NCI-H82 treated with DMSO at 0.1 percent for 48 hours (cell line): ENCODE measurements at regions not wholly inside any gene's neighbourhood (a gene's known extent, or its start where the extent isn't known, plus 50 kb on each side); places are given as distances from the start of the nearest gene placed in this dataset.
"Not testable (repeated sequence)": the region's sequence is repeated elsewhere in the genome, so short reads cannot be mapped to it uniquely, and the experiment has no call there.

ENCODE experiments used
- DNase-seq: peaks from one replicate; lab custom pipeline; 2025; ENCODE audit not compliant: unreplicated experiment; lab: John Stamatoyannopoulos, UW

DNA sequence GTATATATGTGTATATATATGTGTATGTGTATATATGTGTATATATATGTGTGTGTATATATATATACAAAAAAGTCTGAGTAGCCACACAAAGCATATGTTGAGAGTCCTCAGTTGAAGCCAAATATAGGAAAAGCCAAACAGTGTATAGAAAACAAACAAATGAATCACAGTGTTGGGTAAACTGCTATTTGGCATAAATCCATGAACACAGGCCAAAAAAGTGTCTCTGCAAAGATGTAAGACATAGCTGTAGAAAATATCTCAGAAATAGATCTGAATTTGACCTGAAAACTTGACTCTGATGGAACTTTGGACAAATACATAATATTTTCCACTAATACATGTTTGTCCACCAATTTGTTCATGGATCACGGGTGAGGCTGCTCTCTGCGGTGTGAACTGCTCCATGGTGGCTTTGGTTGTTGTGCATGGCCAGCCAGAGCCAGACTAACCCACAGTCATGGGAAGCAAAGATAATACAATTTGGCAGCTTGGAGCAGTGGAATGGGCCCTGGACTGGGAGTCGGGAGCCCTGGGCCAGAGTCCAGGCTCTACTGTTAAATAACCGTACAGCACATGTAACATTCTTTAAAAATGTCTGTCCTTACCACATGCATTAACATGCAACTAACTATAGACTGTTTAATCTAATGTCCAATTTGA is 76.9 kb upstream of the EED start:
- no peak for DNase-seq

DNA sequence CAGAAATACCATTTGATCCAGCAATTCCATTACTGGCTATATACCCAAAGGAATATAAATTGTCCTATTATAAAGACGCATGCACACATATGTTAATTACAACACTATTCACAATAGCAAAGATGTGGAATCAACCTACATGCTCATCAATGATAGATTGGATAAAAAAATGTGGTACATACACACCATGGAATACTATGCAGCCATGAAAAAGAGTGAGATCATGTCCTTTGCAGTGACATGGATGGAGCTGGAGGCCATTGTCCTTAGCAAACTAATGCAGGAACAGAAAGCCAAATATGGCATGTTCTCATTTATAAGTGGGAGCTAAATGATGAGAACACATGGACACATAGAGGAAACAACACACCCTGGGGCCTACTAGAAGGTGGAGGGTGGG is 78.3 kb upstream of the EED start:
- not testable (repeated sequence) for DNase-seq

DNA sequence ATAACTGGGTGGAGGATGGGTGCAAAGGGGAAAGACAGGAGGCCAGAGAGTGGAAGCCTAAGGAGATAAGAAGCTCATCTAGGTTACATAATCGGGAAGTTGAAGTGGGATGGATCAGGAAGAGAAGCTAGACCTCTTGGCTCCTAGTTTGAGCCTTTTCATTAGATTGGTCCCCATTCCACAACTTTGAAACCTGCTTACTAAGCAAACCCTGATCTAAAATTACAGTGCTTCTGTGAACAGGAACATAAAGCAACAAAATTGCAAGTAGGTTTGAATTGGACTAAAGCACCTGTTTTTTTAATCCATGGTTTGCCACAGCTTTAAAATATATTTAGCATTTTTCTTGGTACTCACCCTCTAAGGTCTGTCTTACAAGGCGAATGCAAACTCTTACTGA is 80.4 kb upstream of the EED start:
- no peak for DNase-seq

DNA sequence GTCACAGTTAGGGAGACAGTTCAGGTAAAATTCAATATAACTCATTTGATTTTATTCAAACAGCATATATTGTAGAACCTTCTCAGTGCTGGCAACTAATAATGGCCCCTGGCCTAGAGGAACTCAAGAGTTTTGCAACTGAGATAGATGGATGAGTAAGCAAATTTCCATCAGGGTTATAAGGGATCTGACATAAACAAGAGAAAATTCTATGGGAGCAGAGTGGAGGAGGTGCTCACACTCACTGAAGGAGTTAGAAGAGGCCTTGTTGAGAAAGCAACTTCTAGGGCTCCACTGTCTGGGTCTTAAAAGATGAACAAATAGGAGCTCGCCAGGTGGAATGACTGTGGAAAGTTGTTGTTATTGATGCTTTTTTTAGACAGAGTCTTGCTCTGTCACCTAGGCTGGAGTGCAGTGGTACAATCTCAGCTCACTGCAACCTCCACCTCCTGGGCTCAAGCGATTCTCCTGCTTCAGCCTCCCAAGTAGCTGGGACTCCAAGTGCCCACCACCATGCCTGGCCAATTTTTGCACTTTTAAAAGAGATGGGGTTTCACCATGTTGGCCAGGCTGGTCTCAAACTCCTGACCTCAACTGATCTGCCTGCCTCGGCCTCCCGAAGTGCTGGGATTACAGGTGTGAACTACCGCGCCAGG is 81.2 kb upstream of the EED start:
- not testable (repeated sequence) for DNase-seq

DNA sequence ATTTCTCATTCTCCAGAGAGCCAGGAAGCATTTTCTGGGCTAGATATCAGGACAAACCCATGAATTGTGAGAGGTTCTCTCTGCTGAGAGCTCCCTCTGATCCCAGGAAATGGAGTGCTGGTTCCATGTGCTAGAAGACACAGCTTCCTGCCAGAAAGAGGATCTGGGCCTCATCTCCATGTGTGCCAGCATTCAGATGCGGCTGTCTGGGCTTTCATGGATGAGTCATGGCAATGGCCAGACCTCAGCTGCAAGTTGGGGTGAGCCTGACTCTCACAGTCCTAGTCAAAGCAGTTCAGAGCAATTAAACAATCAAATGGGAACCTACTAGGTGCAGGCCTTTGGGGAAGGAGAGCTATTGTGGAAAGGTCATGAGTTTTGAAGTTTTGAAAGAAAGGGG is 82.3 kb upstream of the EED start:
- DNase-seq = no peak

DNA sequence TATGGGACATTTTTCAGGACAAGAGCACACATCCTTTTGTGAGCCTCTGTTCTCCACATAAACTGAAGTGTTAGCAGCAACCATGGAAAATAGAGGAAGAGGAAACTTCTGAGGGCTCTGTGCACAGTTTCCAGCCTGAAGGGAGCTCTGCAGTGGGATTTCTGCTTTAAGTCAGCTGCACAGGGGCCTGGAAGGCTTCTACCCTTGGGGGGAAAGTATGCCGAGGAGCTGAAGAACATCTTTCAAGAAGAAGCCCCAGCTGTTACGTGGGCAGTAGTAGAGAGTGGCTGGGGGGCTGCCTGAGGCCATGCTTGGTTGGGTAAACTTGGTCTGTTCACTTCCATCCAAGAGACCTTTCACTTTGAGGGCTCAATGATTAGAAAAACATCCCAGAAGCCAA is 82.7 kb upstream of the EED start:
- no peak for DNase-seq

DNA sequence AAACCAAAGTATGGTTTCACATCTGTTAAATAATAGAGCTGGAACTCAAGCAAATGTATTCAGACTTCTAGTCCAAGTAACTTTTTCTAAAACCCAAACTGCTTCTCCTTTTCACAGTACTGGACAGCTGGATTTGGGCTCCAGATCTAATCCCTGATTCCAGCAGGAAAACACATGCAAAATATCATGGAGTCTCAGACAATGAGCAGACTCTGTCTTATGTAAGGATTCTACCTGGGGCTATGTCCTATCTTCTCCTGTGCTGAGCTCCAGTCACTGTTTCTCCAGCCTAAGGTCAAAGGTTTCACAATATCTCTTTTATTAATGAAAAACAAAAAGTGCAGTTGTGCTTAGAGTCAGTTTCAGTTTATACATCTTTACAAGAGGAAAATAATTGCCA is 83.2 kb upstream of the EED start:
- no peak for DNase-seq

DNA sequence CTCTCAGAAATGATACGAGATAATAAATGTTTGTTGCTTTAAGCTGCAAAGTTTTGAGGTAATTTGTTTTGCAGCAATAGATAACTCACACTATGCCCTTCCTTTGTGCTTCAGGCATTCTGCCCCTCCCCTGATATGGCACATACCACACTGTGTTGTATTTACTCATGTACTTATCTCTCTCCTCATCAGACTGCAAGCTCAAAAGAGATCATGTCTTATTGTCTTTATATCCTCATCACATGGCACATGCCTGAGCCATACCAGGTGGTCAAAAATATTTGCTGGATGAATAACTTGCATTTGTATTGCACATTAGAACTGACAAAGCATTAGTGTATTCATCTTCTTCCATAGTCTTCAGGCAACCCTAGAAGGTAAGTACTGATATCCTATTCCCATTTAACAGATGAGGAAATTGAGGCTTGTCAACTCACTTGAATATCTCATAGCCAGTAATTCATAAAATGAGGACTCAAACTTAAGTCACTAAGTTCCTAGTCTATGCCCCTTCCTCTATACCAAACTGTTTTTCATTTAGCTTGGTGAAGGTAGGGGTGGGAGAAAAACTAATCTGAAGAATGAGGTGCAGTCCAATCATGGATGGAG is 83.9 kb upstream of the EED start:
- DNase-seq = no peak

DNA sequence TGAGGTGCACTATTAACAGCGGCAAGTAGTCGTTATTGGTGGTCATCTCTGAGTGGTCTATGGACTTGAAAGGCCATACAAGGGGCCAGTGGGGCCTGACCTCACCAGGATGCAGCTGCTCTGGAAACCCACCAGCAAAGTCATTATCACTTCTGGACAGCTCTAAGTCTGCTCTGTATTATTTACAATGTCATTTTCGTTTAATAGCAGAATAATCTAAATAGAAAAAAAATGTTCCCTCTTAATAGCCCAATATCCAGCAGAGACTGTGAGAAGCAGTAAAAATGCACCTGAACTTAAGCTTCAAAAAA is 85.0 kb upstream of the EED start:
- DNase-seq = no peak

DNA sequence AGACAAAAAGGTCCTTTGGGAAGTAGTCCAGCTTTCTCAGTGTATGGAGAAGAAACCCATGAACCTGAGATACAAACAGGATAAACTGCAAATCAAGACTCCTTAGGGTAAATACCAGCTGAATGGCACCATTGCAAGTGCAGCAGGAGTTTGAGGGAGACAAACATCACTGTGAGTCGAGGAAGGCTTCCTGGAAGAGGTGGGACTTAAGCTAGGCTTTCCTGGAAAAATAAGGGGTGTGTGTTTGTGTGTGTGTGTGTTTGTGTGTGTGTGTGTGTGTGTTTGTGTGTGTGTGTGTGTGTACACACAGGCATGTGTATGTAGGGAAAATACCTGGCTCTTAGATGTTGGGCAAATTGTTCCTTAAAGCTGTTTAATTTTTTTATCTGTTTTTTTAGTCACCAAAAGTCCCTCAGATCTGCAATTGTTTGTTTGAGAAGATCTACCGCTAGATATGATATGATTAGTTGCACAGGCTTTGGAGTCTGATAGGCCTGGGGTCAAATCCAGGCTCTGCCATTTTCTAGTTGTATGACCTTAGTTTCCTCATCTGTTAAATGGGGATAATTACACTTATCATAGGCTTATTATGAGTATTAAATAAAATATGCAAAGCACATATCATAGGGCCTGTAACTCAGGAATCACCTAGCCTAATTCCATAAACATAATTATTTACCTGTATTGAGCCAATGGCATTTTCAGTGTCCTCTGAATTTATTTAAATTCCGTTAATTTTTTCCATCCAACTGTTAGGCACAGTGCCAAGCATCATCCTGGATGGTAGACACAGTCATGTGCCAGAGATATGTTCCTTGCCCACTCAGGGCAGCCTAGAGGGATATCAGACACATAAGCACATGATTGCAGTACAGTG is 85.6 kb upstream of the EED start:
- no peak for DNase-seq

DNA sequence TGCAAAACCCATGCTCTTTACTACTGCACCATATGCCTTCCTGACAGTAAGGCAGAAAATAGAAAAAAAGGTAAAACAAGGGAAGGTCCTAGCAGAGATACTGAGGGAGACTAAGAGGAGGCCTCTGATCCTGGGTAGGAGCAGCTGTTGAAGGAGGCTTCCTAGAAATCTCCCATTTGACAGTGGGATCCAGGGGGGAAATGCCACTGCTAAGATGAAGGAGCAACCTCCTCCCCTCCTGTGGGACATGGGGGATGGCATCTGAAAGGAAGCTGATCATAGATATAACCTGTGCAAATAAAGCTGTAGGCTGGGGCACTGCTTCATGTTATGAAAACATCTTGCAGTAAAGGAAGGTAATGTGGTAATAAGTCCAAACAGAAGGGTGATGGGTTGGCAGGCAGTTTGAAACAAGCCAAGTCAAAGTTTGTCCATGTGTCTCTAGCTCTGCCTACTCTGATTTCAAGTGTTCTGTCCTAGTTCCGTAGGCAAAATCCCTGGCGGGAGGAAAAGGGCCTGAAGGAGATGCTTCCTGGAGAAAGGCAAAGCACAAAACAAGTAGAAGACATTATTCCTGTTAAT is 86.7 kb upstream of the EED start:
- DNase-seq = no peak

DNA sequence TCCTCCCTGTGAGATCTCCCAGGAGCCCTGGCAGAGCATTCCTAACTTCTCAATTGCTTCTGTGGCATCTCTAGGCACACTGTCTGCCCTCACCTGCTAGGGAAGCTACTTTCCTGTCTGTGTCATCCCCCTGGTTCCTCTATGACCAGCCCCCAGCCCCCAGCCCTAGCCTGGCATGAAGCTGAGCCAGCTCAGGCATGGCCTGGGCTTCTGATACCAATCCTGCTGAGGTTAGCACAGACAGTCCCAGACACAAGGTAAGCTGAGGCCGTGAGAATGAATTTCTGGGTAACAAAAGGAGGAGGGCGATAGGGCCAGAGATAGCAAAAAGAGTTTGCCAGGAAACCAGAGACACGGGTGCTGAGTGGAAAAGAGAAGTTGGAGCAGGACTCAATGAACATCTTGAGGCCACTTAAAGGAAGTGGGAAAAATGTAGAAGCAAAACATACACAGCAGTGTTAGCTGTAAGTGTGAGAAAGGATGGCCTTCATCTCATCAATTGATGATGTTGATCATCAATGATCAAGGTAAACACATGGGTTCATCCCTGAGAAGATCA is 87.6 kb upstream of the PICALM start:
- no peak for DNase-seq

DNA sequence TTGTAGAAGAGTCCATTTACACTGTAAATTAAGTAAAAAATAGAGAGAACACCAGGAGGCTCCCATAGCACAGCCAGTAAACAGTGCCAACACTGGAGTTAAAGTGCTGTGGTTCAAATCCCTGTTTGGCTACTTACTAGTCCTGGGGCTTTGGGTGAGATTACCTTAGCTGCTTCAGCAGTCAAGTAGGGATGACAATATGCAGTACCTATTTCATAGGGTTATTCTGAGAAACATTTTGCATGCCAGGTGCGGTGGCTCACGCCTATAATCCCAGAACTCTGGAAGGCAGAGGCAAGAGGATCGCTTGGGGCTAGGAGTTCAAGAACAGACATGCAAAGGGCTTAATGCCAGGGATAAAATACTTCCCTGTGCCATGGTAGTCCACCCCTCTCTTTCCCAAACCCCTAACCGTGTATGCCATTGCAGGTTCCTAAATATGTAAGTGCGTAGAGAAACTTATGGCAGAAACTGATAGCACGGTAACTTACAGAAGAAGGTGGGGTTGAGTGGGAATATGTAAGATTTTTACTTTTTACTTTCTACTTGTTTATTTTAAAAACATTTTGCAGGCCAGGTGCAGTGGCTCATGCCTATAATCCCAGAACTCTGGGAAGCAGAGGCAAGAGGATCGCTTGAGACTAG is 86.4 kb upstream of the PICALM start:
- DNase-seq = no peak

DNA sequence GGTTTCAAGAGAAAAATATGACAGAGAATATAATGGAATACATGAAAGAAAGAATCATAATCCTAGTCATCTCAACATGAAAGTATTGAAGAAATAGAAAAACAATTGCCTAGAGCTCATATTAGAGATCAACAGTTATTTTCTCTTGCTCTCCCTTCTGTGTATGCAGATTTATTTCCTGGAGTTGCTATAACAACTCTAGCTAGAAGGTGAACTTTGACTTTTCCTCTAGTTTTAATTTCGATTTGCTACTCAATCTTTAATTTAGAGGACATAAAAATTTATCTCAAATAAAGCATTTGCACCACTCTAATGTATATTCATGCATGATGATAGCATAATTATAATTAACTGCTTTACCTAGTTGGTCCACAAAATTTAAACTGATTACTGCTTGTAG is 84.6 kb upstream of the PICALM start:
- DNase-seq = no peak

DNA sequence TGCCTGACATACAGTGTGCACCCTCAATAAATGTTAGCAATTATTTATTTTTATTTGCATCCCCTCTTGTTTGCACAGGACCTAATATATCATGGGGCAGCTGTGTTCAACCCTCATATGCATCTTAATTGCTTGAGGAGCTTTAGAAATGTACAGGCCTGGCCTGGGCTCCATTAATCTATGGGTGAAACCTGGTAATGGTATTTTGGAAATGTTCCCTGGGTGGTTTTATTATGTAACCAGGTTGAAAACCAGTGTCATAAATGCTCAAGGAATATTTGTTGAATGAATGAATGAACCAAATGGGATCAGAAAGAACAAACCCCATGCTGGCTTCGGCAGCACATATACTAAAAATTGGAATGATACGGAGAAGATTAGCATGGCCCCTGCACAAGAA is 84.0 kb upstream of the PICALM start:
- no peak for DNase-seq

DNA sequence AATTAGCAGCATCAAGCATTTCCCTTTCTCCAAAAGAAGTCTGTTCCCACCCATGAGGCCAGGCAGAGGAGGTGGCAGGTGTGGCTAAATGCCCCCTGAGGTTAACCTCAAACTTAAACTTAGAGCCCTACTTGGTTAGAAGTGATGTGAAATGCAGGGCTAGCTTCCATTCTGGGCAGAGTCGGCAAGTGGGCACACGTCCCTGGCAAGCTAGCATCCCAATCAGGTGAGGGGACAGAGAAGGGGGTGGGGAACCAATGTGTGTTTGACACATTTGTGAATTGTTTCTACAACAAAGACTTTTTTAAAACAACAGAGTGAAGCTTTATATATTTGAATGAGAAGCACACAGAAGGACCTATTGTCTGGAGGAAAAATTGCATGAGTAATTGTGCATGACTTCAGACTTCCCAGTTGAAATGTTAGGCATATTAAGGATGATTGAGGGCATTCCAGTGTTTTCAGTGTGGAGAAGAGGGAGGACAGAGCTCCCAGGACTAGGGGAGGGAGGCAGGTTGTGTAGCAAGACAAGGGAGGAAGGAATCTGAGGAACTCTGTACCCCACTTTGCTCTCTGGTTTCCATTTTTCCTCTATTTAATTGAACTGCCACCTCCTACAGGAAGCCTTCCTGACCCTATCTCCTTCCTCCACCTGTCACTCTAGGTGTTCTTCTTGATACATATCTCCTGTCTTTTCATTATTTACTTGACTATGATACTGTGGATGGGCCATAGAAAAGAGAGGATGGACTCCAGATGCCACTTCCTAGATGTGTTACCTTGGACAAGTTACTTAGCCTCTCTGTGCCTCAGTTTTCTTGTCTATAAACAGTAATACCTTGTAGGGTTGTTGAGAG is 83.3 kb upstream of the PICALM start:
- DNase-seq = no peak

DNA sequence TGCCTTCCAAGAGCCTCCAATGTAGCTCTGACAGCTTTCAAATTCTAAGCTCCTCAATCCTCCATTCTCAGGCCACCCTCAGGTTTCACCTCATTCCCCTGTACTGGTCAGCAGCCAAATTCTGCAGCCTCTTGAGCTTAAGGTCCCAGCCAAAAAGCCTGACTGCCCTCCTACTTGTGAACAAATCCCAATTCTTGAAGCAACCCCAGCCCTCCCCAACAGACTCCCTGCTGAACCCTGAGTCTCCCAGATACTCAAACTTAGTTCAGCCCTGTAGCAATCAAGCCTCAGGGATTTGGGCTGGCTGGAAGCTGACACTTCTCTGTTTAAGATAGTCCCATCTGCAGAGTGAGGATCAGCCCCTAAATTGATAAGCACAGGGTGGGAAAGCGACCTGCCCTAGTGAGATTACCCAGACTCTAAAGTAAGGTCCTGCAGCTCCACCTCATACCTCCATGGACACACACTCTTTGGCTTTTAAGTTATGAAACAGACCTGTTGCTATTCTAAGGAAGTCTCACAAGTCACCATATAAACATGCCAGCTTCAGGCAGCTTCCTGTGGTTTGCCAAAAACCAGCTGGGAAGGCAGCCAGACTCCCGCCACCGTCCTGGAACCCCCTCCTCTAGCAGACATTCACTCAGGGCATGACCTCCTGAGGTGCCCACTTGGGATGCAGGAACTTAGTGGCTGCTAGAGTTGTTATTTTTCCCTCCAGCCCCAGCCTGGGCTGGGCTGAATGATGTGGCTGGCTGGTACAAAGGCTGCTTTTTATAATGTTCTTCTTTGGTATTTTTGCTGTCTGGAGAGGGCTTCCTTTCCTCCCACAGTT is 82.5 kb upstream of the PICALM start:
- no peak for DNase-seq

DNA sequence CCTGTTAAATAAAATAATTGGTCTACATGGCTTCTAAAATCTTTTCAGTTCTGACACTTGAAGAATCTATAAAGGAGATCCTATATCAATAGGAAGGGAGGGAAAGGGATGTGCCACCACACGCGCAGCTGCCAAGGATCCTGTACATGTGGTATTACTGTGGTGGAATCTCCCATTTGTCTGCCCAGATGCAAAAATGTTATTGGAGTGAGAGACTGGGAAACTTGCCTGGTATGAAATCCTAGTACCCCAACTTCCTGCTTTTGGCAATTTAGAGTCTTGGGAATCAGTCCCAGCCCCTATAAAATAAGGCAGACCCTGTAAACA is 81.9 kb upstream of the PICALM start:
- DNase-seq = no peak

DNA sequence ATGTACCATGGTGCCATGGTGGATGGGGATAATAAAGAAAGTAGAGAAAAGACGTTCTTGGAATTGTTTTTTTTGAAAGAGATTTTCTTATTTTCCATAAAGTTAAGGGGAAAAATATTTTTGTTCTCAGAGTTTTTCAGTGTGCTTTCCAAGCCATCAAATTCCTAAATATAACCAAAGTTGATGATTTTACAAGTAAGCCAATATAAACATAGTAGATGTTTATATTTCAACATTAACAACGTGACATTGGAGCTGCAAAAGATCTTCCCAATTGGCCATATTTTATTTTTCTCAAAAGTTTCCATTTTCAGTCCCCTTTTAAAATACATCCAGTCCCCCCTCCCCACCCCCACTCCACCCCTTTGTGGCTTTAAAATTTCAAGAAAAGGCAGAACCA is 80.9 kb upstream of the PICALM start:
- DNase-seq = no peak
